LNCaP clone FGC (cell line): ENCODE measurements at regions not wholly inside any gene's neighbourhood (a gene's known extent, or its start where the extent isn't known, plus 50 kb on each side); places are given as distances from the start of the nearest gene placed in this dataset.

Experiments
- DNase-seq: peaks from one replicate; pipeline ENCODE4 v3.0.0-alpha.2; 2011; ENCODE audit warnings: low read depth
- H3K4me3 ChIP-seq: 2 replicates; pipeline ENCODE4 v1.5.1; 2011; ENCODE audit warnings: mild to moderate bottlenecking, low read depth, low read length, control low read depth
- CTCF ChIP-seq: IDR thresholded peaks from 2 replicates; pipeline ENCODE4 v1.5.1; 2012; ENCODE audit warnings: mild to moderate bottlenecking; ENCODE audit not compliant: control insufficient read depth, insufficient read depth; ENCODE audit errors: extremely low read depth

GRCh38 chr9:107951511-107951910, 461.9 kb upstream of the KLF4 start:
- no peak overlapping the region for H3K4me3 ChIP-seq
- no peak for DNase-seq
- no peak for TF ChIP-seq CTCF

- H3K4me3 ChIP-seq, result no peak overlapping the region
- DNase-seq, result no peak
- no peak for TF ChIP-seq CTCF
These were observed 459.5 kb upstream of the KLF4 start for GRCh38 chr9:107949061-107949460.

DNA sequence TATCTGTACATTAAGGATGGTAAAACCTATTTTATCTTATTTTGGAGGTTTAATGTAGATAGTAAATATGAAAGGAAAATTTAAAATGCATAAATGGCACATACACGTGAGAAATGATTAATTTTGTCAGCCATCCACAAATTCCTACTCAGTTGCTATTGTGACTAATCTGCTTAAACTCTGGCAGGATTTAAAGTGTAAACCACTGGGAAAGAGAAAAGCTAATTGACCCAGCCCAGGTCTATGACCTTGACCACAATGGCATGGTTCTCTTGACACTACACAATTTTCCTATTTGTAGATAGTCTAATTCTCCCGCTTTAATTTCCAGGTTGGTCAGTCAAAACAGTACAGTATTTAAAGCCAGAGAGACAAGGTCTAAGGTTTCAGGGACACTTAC, 459.0 kb upstream of the KLF4 start:
- DNase-seq, result no peak
- TF ChIP-seq CTCF, result no peak
- no peak overlapping the region for H3K4me3 ChIP-seq

DNA sequence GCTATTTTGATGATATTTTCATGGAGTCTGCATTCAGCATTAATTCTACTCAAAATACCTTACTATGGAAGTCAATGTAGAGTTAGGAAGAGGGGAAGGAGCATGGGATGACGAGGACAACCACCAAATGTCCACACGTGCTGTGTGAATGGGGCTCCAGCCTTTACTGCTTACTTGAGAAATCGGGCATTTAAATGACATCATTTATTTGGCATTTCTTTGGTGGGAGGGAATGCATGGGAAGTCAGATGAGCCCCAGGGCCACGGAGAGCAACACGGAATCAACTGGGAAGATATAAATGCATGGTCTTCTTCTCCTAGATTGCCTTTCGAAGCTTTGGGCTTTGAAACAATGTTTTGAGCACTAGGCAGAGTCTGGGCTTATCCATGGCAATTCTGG, 458.5 kb upstream of the KLF4 start:
- no peak for DNase-seq
- no peak for TF ChIP-seq CTCF
- H3K4me3 ChIP-seq, result no peak overlapping the region

DNA sequence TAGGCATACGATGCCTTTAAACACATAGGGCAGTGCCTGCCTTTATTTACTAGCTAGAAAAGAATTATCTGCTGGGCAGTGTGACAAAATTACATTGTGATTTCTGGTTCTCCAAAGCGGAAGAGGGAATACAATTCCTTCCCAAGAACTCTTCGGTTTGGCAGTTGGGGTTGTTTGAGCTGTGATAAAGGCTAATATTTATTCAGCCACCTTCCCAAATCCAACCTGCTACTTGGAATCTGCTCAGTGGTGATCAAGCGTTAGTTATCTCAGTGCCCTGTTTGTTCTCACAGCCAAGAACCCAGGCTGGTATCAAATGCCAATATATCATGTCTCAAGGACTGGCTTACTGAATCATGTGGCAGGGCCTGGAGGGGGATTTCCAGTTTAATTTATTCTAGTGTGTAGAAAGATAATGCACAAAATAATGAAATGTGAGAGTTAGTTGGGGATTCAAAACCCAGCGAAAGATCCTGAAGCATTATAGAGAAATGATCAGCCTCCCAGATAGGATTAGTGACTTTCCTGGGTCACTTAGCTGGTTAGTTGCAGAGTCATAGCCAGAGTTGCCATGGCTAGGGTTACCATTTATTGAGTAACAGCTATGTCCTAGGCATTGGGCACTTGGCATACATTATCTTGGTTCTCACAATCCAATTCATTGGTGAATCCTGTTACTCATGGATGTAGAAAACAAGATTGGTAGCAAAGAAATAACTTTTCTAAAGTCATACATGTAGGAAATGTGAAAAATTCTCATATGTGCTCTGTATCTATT, 457.0 kb upstream of the KLF4 start:
- peak; percentile 96 for DNase-seq
- no peak for TF ChIP-seq CTCF
- H3K4me3 ChIP-seq, result no peak overlapping the region

DNA sequence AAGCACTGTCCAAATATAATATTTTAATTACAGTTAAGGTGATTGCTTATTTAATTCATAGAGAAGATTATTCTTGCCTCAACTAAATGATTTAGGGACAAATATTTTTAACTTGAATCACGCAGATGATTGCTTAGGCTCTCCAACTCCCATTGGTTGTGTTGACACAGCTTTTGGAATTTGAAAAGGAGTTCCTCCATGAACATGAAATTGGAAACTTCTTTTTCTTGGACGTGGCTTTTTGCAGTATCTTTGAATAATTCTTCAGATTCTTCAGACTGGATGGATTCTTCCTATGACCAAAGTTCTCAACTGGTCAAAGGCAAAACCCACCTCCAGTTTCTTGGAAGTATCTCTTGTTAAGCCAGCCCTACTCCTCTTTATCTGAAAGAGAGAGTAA, 456.4 kb upstream of the KLF4 start:
- no peak for DNase-seq
- TF ChIP-seq CTCF, result no peak
- no peak overlapping the region for H3K4me3 ChIP-seq

DNA sequence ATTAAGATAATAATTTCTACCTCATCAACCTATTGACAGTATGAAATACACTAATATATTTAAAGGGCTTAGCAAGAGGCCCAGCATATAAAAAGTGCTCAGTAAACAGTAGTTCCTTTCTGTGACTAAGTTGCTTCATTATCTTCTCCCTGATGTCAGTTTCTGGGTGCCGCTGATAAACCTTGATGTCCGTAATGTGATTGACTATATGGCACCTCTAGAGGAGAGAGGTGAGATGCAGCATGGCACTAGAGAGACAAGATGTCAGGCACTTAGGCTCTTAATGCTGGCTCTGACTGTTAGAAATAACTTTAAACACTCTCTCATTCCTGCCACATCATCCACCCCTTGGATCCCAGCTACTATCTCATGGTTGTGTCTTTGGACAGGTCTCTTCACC, 455.9 kb upstream of the KLF4 start:
- no peak for TF ChIP-seq CTCF
- no peak for DNase-seq
- H3K4me3 ChIP-seq, result no peak overlapping the region
